Heart right ventricle (tissue), 16 donors: ENCODE measurements at regions not wholly inside any gene's neighbourhood (a gene's known extent, or its start where the extent isn't known, plus 50 kb on each side); places are given as distances from the start of the nearest gene placed in this dataset.

ENCODE experiments used
- ATAC-seq, 8 donors: fragments of 200-7000 bp; cut with Tn5 transposase; one replicate each; pipeline ENCODE4 v1.9.1; 2020; ENCODE audit warnings: mild to moderate bottlenecking in 8 of 8, moderate library complexity in 8 of 8, moderate number of reproducible peaks in 1 of 8
- DNase-seq, 2 donors: peaks; one replicate each; pipeline ENCODE4 v3.0.0-alpha.2; 2020
- H3K27ac ChIP-seq, 10 donors: fragments of 200-600 bp; sonication (generic) in 2 of 10; one replicate each; pipeline versions ENCODE4 v1.5.0 to v1.8.0; 2020 to 2022; ENCODE audit warnings: mild to moderate bottlenecking in 3 of 10
- H3K27me3 ChIP-seq, 7 donors: fragments of 200-600 bp; one replicate each; pipeline ENCODE4 v1.8.0; 2021 to 2022; ENCODE audit warnings: mild to moderate bottlenecking in 2 of 7
- H3K36me3 ChIP-seq, 9 donors: fragments of 200-600 bp; sonication (generic) in 1 of 9; one replicate each; pipeline versions ENCODE4 v1.5.0 to v1.8.0; 2020 to 2022; ENCODE audit warnings: mild to moderate bottlenecking in 2 of 9
- H3K4me1 ChIP-seq, 9 donors: fragments of 200-600 bp; sonication (generic) in 1 of 9; one replicate each; pipeline versions ENCODE4 v1.5.0 to v1.8.0; 2020 to 2022; ENCODE audit warnings: mild to moderate bottlenecking in 4 of 9
- H3K4me3 ChIP-seq, 10 donors: fragments of 200-600 bp; sonication (generic) in 2 of 10; one replicate each; pipeline versions ENCODE4 v1.5.0 to v1.8.0; 2020 to 2022; ENCODE audit warnings: mild to moderate bottlenecking in 7 of 10, moderate library complexity in 2 of 10
- H3K9me3 ChIP-seq, 11 donors: fragments of 200-600 bp in 10 of 11; sonication (generic) in 2 of 11; one replicate each; pipeline versions ENCODE4 v1.5.0 to v1.8.0; 2013 to 2022; ENCODE audit warnings: mild to moderate bottlenecking in 2 of 11, control low read depth in 1 of 11, moderate library complexity in 1 of 11
- WGBS, 2 donors: extraction: QIAGEN DNeasy Blood & Tissue Kit; methylation state at CpG; one replicate each; pipeline ENCODE4 v1.1.7; 2013; ENCODE audit warnings: inconsistent platforms in 1 of 2; 5-methylcytosine and 5-hydroxymethylcytosine counted together
- intact Hi-C, 10 donors: fragments of 100-400 bp; cut with DNase I; formaldehyde crosslinking; loops; one replicate each; pipeline versions ENCODE4 v1.11.1 to v1.14.2; 2022
- TF ChIP-seq, protein P1 (sequence below), 9 donors: fragments of 200-600 bp; sonication (generic) in 2 of 9; IDR thresholded peaks; one replicate each; pipeline versions ENCODE4 v1.5.0 to v1.8.0; 2021 to 2022; ENCODE audit warnings: antibody characterized with exemption in 9 of 9, mild to moderate bottlenecking in 5 of 9, moderate library complexity in 1 of 9
- donor health status: Arrhythmogenic right ventricular cardiomyopathy.
- donor health status: ischemic (EF 13 %, LVEDD 7.1; RV severe dilation, severe dysfunction).
- donor health status: healthy with polysubstance abuse.
- donor health status: DM: no; HTN: yes; CAD: no.
- donor health status: DM: no; HTN: no; CAD: no.
- donor health status: ischemic (EF 25% LVEDD 6.9; RV normal size, moderate dysfunction).
- donor health status: ischemic (EF 25% LVEDD 5.7; RV mildly dilated, moderate dysfunction).
- donor health status: healthy.
- donor health status: DM: yes; HTN: yes; CAD: no.
- donor health status: Ischemic cardiomyopathy.
- donor health status: ischemic (EF 35%, LVEDD 5.7; RV mildly dilated, moderate dysfunction).
- donor health status: nonischemic (EF 11% LVEDD 7.7; RV severe dilation, severe dysfunction).
- donor health status: DM: yes; HTN: yes; CAD: no.
- donor health status: PGD.
- donor health status: ischemic (EF 29% LVEDD 5.4; RV normal size, mild dysfunction).
- donor health status: nonischemic (EF 23%, LVEDD 6.1; RV moderate dilation, normal function).

- 84 to 86% methylated on average over 5 of the region's 5 CpGs for WGBS, 2 donors
- DNase-seq (no peak), ATAC-seq (no peak)
- H3K4me3 ChIP-seq, result peak overlapping the region in 1 of 10 donors; percentile 8
- peaks cover 0 to 14% (median 0%) of the 10 kb centered on the region in 11 donors for H3K9me3 ChIP-seq
- intact Hi-C loops, result no loop called here
- no peaks in the 10 kb centered on the region for H3K36me3 ChIP-seq
- no peaks in the 10 kb centered on the region for H3K27me3 ChIP-seq
- H3K4me1 ChIP-seq, result peaks cover 0 to 10% (median 0%) of the 10 kb centered on the region in 9 donors
- TF ChIP-seq, protein P1, sequence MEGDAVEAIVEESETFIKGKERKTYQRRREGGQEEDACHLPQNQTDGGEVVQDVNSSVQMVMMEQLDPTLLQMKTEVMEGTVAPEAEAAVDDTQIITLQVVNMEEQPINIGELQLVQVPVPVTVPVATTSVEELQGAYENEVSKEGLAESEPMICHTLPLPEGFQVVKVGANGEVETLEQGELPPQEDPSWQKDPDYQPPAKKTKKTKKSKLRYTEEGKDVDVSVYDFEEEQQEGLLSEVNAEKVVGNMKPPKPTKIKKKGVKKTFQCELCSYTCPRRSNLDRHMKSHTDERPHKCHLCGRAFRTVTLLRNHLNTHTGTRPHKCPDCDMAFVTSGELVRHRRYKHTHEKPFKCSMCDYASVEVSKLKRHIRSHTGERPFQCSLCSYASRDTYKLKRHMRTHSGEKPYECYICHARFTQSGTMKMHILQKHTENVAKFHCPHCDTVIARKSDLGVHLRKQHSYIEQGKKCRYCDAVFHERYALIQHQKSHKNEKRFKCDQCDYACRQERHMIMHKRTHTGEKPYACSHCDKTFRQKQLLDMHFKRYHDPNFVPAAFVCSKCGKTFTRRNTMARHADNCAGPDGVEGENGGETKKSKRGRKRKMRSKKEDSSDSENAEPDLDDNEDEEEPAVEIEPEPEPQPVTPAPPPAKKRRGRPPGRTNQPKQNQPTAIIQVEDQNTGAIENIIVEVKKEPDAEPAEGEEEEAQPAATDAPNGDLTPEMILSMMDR (IDR thresholded peaks at IDR 0.05), result no peak
- no peak overlapping the region for H3K27ac ChIP-seq
Observed at GRCh38 chr14:71267007-71267513, 359.8 kb downstream of the PCNX1 start.

- WGBS, 2 donors, result 49 to 56% methylated on average over 2 of the region's 2 CpGs
Observed at GRCh38 chr14:71267691-71268090, 360.4 kb downstream of the PCNX1 start.

GRCh38 chr14:71270111-71270510 lies 362.9 kb downstream of the PCNX1 start:
- intact Hi-C loops, result no loop called here
- TF ChIP-seq, protein P1 (IDR thresholded peaks at IDR 0.05), result no peak

More at GRCh38 chr14:71267691-71268090, 360.4 kb downstream of the PCNX1 start:
- ATAC-seq, result no peak
- peaks cover 0 to 14% (median 0%) of the 10 kb centered on the region in 11 donors for H3K9me3 ChIP-seq
- peaks cover 0 to 10% (median 0%) of the 10 kb centered on the region in 9 donors for H3K4me1 ChIP-seq
- H3K4me3 ChIP-seq, result peak overlapping the region in 3 of 10 donors; percentile 8 to 22 (median 17)
- TF ChIP-seq, protein P1 (IDR thresholded peaks at IDR 0.05), result no peak
- H3K36me3 ChIP-seq, result no peaks in the 10 kb centered on the region
- no peak for DNase-seq
- intact Hi-C loops, result no loop called here
- H3K27ac ChIP-seq, result no peak overlapping the region
- H3K27me3 ChIP-seq, result no peaks in the 10 kb centered on the region

DNA sequence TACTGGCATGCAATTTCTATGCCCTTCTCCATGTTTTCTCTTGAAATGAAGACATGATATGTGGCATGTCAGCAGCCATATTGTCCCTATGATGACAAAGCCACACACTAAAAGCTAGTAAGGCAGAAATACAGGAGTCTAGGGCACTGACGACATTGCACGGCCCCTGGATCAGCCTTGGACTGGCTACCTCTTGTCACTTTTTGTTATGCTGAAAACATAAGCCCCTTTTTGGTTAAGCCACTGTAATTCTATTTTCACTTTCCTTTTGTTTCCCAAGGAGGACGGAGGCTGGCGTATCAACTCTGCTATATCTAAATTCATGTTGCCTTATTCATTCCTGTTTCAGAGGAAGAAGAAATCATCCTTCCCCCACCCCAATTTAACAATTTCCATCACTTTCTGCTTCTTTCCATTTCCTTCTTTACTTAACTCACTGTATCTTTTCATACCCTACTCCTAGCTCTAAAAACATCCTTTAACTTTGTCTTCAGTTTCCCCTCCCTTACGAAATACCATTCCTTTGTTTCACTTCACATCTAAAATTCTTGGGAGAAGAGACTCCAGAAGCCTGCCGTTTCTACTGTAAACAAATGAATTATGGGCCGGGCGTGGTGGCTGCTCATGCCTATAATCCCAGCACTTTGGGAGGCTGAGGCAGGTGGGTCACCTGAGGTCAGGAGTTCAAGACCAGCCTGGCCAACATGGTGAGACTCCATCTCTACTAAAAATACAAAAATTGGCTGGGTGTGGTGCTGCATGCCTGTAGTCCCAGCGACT lies 364.1 kb downstream of the PCNX1 start:
- H3K4me3 ChIP-seq, result no peak overlapping the region
- H3K9me3 ChIP-seq, result peaks cover 0 to 9% (median 0%) of the 10 kb centered on the region in 11 donors
- H3K27me3 ChIP-seq, result no peaks in the 10 kb centered on the region
- no peaks in the 10 kb centered on the region for H3K36me3 ChIP-seq
- TF ChIP-seq, protein P1 (IDR thresholded peaks at IDR 0.05), result no peak
- H3K4me1 ChIP-seq, result peaks cover 0 to 10% (median 0%) of the 10 kb centered on the region in 9 donors
- 90 to 92% methylated on average over 9 of the region's 9 CpGs for WGBS, 2 donors
- H3K27ac ChIP-seq, result no peak overlapping the region
- ATAC-seq, result no peak
- no peak for DNase-seq
- intact Hi-C loops, result no loop called here

More at GRCh38 chr14:71270111-71270510, 362.9 kb downstream of the PCNX1 start:
- Histone ChIP-seq H3K4me1 (peaks cover 0 to 10% (median 0%) of the 10 kb centered on the region in 9 donors), H3K4me3 (no peak overlapping the region), H3K36me3 (no peaks in the 10 kb centered on the region), H3K27ac (no peak overlapping the region), H3K9me3 (peaks cover 0 to 10% (median 0%) of the 10 kb centered on the region in 11 donors), H3K27me3 (no peaks in the 10 kb centered on the region)
- no peak for DNase-seq
- 97 to 98% methylated on average over 1 of the region's 1 CpG for WGBS, 2 donors
- no peak for ATAC-seq
